Anterior cingulate cortex (tissue), 58 donors: ENCODE measurements at regions not wholly inside any gene's neighbourhood (a gene's known extent, or its start where the extent isn't known, plus 50 kb on each side); places are given as distances from the start of the nearest gene placed in this dataset.
A peak's percentile ranks its signal among the peaks of the same experiment; 100 is the strongest.

ENCODE experiments used
- DNase-seq, 58 donors: peaks; one replicate each; lab custom pipeline; 2025; lab: John Stamatoyannopoulos, UW

GRCh38 chr1:95415146-95415545 is 181.1 kb downstream of the RWDD3 start:
- DNase-seq, result no peak

GRCh38 chr1:95426772-95427171 is 192.8 kb downstream of the RWDD3 start:
- no peak for DNase-seq

GRCh38 chr1:95427525-95427924 is 193.5 kb downstream of the RWDD3 start:
- no peak for DNase-seq

GRCh38 chr1:95431235-95431634 is 197.2 kb downstream of the RWDD3 start:
- DNase-seq, result no peak

- no peak for DNase-seq
These were observed 201.6 kb downstream of the RWDD3 start for GRCh38 chr1:95435611-95436010.

- DNase-seq, result no peak
These were observed 203.0 kb downstream of the RWDD3 start for GRCh38 chr1:95437011-95437410.

GRCh38 chr1:95437781-95438180 is 203.8 kb downstream of the RWDD3 start:
- DNase-seq, result no peak

- no peak for DNase-seq
These were observed 204.4 kb downstream of the RWDD3 start for GRCh38 chr1:95438218-95438948.

- DNase-seq, result no peak
These were observed 206.5 kb downstream of the RWDD3 start for GRCh38 chr1:95440511-95440910.

- no peak for DNase-seq
These were observed 215.5 kb downstream of the RWDD3 start for GRCh38 chr1:95449516-95449915.

GRCh38 chr1:95451054-95451453 is 217.0 kb downstream of the RWDD3 start:
- no peak for DNase-seq

- no peak for DNase-seq
These were observed 217.9 kb downstream of the RWDD3 start for GRCh38 chr1:95451904-95452303.

- DNase-seq, result no peak
These were observed 219.0 kb downstream of the RWDD3 start for GRCh38 chr1:95453053-95453452.

- DNase-seq, result no peak
These were observed 233.0 kb downstream of the RWDD3 start for GRCh38 chr1:95467036-95467435.

- no peak for DNase-seq
These were observed 241.9 kb downstream of the RWDD3 start for GRCh38 chr1:95475686-95476457.

GRCh38 chr1:95496307-95496706 is 262.3 kb downstream of the RWDD3 start:
- DNase-seq, result no peak

GRCh38 chr1:95496773-95497172 is 262.8 kb downstream of the RWDD3 start:
- DNase-seq, result no peak

GRCh38 chr1:95497566-95497965 is 263.6 kb downstream of the RWDD3 start:
- no peak for DNase-seq

GRCh38 chr1:95503278-95504030 is 269.4 kb downstream of the RWDD3 start:
- DNase-seq, result peak in 15 of 58 donors; percentile 1 to 40 (median 14)

- DNase-seq, result no peak
These were observed 270.3 kb downstream of the RWDD3 start for GRCh38 chr1:95504321-95504720.

GRCh38 chr1:95506736-95507414 is 272.9 kb downstream of the RWDD3 start:
- no peak for DNase-seq
